Activated CD4-positive, alpha-beta T cell treated with anti-CD3 and anti-CD28 coated beads, Interleukin-2, Interleukin-6, amounts not matched to agents 100 ng/mL and 50 ng/mL, durations not matched to agents 16 hours and 8 hours (primary cell): ENCODE measurements at regions not wholly inside any gene's neighbourhood (a gene's known extent, or its start where the extent isn't known, plus 50 kb on each side); places are given as distances from the start of the nearest gene placed in this dataset.
"Not testable (repeated sequence)": the region's sequence is repeated elsewhere in the genome, so short reads cannot be mapped to it uniquely, and the experiment has no call there.

Source experiments
- DNase-seq: peaks from one replicate; pipeline ENCODE4 v3.0.0-alpha.2; 2020

GRCh38 chr1:64318428-64318827 lies 115.0 kb downstream of the UBE2U start:
- no peak for DNase-seq

- DNase-seq: no peak
Measured at GRCh38 chr1:64320007-64320406, 116.6 kb downstream of the UBE2U start.

GRCh38 chr1:64320470-64320869 lies 117.0 kb downstream of the UBE2U start:
- peak; percentile 27 for DNase-seq

GRCh38 chr1:64320922-64321614 lies 117.6 kb downstream of the UBE2U start:
- DNase-seq: no peak

- no peak for DNase-seq
Measured at GRCh38 chr1:64323054-64323453, 119.6 kb downstream of the UBE2U start.

- DNase-seq: no peak
Measured at GRCh38 chr1:64323882-64324281, 120.5 kb downstream of the UBE2U start.

GRCh38 chr1:64325856-64326255 lies 122.4 kb downstream of the UBE2U start:
- no peak for DNase-seq

GRCh38 chr1:64327119-64327518 lies 123.7 kb downstream of the UBE2U start:
- no peak for DNase-seq

GRCh38 chr1:64328193-64328592 lies 124.8 kb downstream of the UBE2U start:
- DNase-seq: no peak

- DNase-seq: no peak
Measured at GRCh38 chr1:64330839-64331238, 127.4 kb downstream of the UBE2U start.

GRCh38 chr1:64335636-64336035 lies 132.2 kb downstream of the UBE2U start:
- DNase-seq: no peak

- DNase-seq: no peak
Measured at GRCh38 chr1:64337475-64337874, 132.5 kb upstream of the CACHD1 start.

- no peak for DNase-seq
Measured at GRCh38 chr1:64337926-64338325, 132.0 kb upstream of the CACHD1 start.

GRCh38 chr1:64340361-64340760 lies 129.6 kb upstream of the CACHD1 start:
- DNase-seq: no peak

- DNase-seq: no peak
Measured at GRCh38 chr1:64343105-64343822, 126.7 kb upstream of the CACHD1 start.

- no peak for DNase-seq
Measured at GRCh38 chr1:64343823-64344190, 126.1 kb upstream of the CACHD1 start.

GRCh38 chr1:64348270-64348960 lies 121.5 kb upstream of the CACHD1 start:
- no peak for DNase-seq

- DNase-seq: no peak
Measured at GRCh38 chr1:64348961-64349648, 120.8 kb upstream of the CACHD1 start.

GRCh38 chr1:64355534-64355933 lies 114.4 kb upstream of the CACHD1 start:
- DNase-seq: not testable (repeated sequence)

GRCh38 chr1:64356636-64357256 lies 113.2 kb upstream of the CACHD1 start:
- no peak for DNase-seq

- no peak for DNase-seq
Measured at GRCh38 chr1:64357422-64357821, 112.5 kb upstream of the CACHD1 start.

GRCh38 chr1:64358692-64359091 lies 111.2 kb upstream of the CACHD1 start:
- no peak for DNase-seq

GRCh38 chr1:64361974-64362373 lies 108.0 kb upstream of the CACHD1 start:
- no peak for DNase-seq
